ENCODE measurements at regions not wholly inside any gene's neighbourhood (a gene's known extent, or its start where the extent isn't known, plus 50 kb on each side); places are given as distances from the start of the nearest gene placed in this dataset.
"Not testable (repeated sequence)": the region's sequence is repeated elsewhere in the genome, so short reads cannot be mapped to it uniquely, and the experiment has no call there.

DNA sequence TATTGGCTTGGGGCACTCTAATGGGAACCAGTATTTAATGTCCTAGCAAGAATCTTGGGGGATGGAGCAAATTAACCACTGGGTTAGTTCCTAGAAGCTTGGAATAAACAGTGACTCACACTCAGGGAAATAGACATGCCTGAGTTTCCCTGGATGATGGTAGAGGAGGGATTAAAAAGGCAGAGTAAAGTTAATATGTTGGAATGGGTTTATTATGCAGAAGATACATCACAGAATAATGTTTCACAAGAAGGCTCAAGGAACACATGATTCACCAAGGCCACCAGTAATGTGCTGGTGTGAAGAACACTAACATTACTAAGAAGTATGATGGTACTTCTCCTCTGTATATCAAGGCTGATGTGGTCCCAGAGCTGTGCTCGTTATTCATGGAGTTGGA lies 752.9 kb upstream of the SEMA6A start:
- DNase-seq, result no peak
- Mint-ChIP-seq H3K27ac (no peak overlapping the region), H3K4me1 (no peaks in the 10 kb centered on the region), H3K9me3 (peaks cover 9% of the 10 kb centered on the region), H3K4me3 (no peak overlapping the region), H3K36me3 (ENCODE audit: low read depth) (no peaks in the 10 kb centered on the region), H3K27me3 (no peaks in the 10 kb centered on the region)
- CTCF ChIA-PET, result no interaction called here
- ATAC-seq (ENCODE audit: low read depth), result no peak
- intact Hi-C loops (cut with micrococcal nuclease), result no loop called here
- POLR2A ChIA-PET, result no interaction called here
- TF ChIP-seq, protein P1, sequence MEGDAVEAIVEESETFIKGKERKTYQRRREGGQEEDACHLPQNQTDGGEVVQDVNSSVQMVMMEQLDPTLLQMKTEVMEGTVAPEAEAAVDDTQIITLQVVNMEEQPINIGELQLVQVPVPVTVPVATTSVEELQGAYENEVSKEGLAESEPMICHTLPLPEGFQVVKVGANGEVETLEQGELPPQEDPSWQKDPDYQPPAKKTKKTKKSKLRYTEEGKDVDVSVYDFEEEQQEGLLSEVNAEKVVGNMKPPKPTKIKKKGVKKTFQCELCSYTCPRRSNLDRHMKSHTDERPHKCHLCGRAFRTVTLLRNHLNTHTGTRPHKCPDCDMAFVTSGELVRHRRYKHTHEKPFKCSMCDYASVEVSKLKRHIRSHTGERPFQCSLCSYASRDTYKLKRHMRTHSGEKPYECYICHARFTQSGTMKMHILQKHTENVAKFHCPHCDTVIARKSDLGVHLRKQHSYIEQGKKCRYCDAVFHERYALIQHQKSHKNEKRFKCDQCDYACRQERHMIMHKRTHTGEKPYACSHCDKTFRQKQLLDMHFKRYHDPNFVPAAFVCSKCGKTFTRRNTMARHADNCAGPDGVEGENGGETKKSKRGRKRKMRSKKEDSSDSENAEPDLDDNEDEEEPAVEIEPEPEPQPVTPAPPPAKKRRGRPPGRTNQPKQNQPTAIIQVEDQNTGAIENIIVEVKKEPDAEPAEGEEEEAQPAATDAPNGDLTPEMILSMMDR (IDR thresholded peaks at IDR 0.05), result no peak

DNA sequence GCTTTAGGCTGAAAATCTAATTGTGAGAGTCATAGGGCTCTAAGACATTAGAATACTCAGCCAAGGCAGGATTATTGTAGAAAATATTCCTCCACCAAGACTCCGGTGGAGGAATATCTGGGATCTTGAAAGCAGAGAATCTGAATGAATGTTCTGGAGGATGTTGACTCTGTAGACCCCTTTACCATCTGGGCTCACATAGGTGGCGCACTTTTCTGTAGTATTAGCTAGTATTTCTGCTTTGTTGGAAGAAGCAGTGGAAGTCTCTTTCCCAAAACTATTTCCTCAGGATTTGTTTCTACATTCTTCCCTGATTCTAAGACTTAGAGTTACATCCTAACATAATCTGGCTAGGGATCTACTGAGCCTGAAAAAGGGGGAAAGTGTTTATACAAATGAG lies 752.4 kb upstream of the SEMA6A start:
- POLR2A ChIA-PET, result no interaction called here
- TF ChIP-seq, protein P1 (IDR thresholded peaks at IDR 0.05), result no peak
- Mint-ChIP-seq H3K36me3 (ENCODE audit: low read depth) (no peaks in the 10 kb centered on the region), H3K9me3 (peaks cover 9% of the 10 kb centered on the region), H3K27ac (no peak overlapping the region), H3K4me3 (no peak overlapping the region), H3K4me1 (no peaks in the 10 kb centered on the region), H3K27me3 (no peaks in the 10 kb centered on the region)
- intact Hi-C loops (cut with micrococcal nuclease), result no loop called here
- CTCF ChIA-PET, result no interaction called here
- no peak for DNase-seq
- no peak for ATAC-seq (ENCODE audit: low read depth)

DNA sequence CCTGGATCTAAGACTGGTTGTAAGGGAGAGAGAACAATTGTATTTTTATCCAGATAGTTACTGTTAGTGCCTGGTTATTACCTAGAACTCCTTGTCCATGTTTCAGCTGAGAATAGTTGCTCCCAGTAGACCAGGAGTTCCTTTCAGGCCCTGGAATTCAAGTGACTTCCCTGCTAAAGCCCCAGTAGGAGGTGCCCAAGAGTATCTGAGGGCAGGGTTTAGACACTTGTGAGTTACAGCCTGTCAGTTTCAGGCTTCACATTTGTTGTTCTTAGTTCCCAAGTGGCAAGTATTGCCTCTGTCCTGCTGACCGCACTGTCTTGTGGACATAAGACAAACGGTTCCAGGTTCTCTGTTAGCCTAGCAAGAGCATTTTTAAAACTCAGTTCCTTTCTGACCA lies 743.9 kb upstream of the SEMA6A start:
- Mint-ChIP-seq H3K27me3 (no peaks in the 10 kb centered on the region), H3K4me1 (no peaks in the 10 kb centered on the region), H3K9me3 (no peaks in the 10 kb centered on the region), H3K4me3 (no peak overlapping the region), H3K27ac (no peak overlapping the region), H3K36me3 (ENCODE audit: low read depth) (no peaks in the 10 kb centered on the region)
- POLR2A ChIA-PET, result no interaction called here
- DNase-seq (no peak), ATAC-seq (ENCODE audit: low read depth) (no peak)
- intact Hi-C loops (cut with micrococcal nuclease), result no loop called here
- TF ChIP-seq, protein P1 (IDR thresholded peaks at IDR 0.05), result no peak
- CTCF ChIA-PET, result no interaction called here

- H3K4me3 Mint-ChIP-seq, result no peak overlapping the region
- CTCF ChIA-PET, result no interaction called here
- ATAC-seq (ENCODE audit: low read depth) (no peak), DNase-seq (no peak)
- no peaks in the 10 kb centered on the region for H3K36me3 Mint-ChIP-seq (ENCODE audit: low read depth)
- no peaks in the 10 kb centered on the region for H3K4me1 Mint-ChIP-seq
- TF ChIP-seq, protein P1 (IDR thresholded peaks at IDR 0.05), result no peak
- H3K27ac Mint-ChIP-seq, result no peak overlapping the region
- no peaks in the 10 kb centered on the region for H3K9me3 Mint-ChIP-seq
- POLR2A ChIA-PET, result no interaction called here
- intact Hi-C loops (cut with micrococcal nuclease), result no loop called here
- no peaks in the 10 kb centered on the region for H3K27me3 Mint-ChIP-seq
These were observed 740.5 kb upstream of the SEMA6A start for GRCh38 chr5:117315170-117315569.

- H3K4me3 Mint-ChIP-seq; H3K36me3 Mint-ChIP-seq (ENCODE audit: low read depth); H3K27me3 Mint-ChIP-seq; H3K4me1 Mint-ChIP-seq; POLR2A ChIA-PET; ATAC-seq (ENCODE audit: low read depth); H3K27ac Mint-ChIP-seq; intact Hi-C loops (cut with micrococcal nuclease); CTCF ChIA-PET; H3K9me3 Mint-ChIP-seq; DNase-seq: not testable (repeated sequence)
These were observed 730.0 kb upstream of the SEMA6A start for GRCh38 chr5:117304512-117305107.

DNA sequence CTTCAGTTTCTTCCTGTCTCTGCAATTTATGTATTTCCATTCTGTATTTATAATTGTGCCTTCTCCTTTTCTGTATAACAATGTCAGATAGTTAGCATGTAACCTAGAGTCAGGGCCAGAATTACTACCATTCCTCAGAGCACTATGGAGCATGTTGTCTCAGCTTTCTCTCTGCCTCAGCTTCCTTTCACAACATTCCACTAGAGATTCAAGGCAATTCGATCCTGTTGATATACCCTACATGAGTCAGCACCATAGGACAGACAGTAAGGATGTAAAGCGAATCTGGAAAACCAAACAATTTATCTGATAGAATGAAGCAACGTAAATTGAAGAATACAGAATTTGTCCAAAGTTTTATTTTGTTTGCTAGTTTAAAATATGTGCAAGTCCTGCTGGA lies 728.3 kb upstream of the SEMA6A start:
- H3K36me3 Mint-ChIP-seq (ENCODE audit: low read depth), result no peaks in the 10 kb centered on the region

More for the DNA sequence above, 728.3 kb upstream of the SEMA6A start:
- Mint-ChIP-seq H3K9me3 (peaks cover 3% of the 10 kb centered on the region), H3K4me3 (no peak overlapping the region), H3K27me3 (no peaks in the 10 kb centered on the region), H3K27ac (no peak overlapping the region), H3K4me1 (no peaks in the 10 kb centered on the region)
- ATAC-seq (ENCODE audit: low read depth), result no peak
- intact Hi-C loops (cut with micrococcal nuclease), result no loop called here
- no peak for DNase-seq
- ChIA-PET POLR2A (no interaction called here), CTCF (no interaction called here)
- TF ChIP-seq, protein P1 (IDR thresholded peaks at IDR 0.05), result no peak

Measured in activated B cell treated with CpG ODN at 0.5 μM for 24 hours (primary cell).